ENCODE measurements at regions not wholly inside any gene's neighbourhood (a gene's known extent, or its start where the extent isn't known, plus 50 kb on each side); places are given as distances from the start of the nearest gene placed in this dataset.
"Not testable (repeated sequence)": the region's sequence is repeated elsewhere in the genome, so short reads cannot be mapped to it uniquely, and the experiment has no call there.

DNA sequence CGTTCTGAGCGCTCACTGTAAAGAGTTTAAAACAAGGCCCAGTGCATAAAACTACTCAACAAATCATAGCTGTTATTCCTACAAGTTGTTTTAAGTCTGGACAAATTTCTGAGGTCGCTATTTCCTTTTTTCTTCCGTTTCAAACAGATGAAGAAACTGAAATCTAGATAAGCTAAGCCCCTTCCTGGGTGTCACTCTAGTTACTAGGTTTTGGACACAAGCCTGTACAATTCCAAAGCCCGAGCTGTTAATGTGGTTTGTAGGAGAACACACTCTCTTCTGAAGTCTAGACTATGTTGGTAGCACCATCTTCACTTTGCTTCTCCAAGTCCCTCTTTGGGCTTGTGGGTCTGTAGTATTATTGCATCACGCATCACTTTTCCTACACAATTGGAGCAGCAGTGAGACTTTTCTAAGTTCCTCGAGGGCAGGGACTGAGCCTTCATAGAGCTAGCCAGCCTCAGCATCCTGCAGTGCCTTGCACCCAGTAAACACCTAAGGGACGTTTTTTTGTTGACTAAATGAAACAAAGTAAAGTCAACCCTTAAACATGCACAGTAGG lies 142.6 kb upstream of the PROK2 start:
- no peak for DNase-seq

DNA sequence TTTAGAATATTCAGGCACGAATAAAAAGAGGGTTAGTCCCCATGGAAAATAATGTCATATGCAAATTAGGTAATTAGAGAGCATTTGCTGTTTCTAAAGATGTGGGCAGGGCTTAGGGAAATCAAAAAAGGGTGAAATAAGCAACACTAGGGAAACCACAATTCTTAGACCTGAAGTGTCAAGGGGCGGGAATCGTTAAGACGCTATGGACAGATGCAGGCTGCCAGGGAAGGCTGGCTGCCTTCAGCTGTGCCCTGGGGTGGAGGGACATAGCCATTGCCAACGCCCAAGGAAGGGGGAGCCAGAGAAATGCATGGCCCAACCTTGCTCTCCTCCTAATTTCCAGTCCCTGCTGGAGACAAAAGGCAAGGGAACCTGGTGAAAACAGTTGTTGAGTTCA lies 141.7 kb upstream of the PROK2 start:
- DNase-seq, result no peak

DNA sequence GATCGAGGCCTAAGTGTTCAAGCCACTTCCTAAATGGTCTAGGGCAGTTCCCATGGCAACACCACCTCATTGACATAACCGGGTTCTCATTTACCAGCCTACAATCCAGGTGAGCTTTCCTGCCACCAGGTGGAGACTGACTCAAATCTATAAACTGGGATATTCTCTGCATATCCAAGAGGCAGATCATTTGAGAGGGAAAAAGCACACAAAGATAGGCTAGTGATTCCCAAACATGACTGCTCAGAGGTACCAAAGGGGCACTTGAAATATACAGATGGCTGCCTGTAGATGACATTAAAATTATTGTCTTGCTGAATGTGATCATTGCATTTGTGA lies 141.3 kb upstream of the PROK2 start:
- DNase-seq, result no peak

DNA sequence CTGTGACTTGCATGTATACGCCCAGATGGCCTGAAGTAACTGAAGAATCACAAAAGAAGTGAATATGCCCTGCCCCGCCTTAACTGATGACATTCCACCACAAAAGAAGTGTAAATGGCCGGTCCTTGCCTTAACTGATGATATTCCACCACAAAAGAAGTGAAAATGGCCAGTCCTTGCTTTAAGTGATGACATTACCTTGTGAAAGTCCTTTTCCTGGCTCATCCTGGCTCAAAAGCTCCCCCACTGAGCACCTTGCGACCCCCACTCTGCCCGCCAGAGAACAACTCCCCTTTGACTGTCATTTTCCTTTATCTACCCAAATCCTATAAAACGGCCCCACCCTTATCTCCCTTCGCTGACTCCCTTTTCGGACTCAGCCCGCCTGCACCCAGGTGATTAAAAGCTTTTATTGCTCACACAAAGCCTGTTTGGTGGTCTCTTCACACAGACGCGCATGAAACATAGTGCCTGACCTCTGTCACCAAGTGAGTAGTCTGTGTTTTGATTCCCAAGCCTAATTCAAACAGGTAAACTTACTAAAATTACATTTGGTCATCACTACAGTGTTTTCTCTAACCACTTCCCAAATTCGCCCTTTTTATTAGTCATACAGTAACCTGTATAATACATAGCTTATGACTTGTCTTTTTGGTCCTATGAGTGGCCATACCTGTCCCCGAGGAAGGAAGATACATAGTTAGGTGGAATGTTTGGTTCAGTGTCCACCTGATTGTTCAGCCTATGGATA lies 140.7 kb upstream of the PROK2 start:
- DNase-seq, result not testable (repeated sequence)

DNA sequence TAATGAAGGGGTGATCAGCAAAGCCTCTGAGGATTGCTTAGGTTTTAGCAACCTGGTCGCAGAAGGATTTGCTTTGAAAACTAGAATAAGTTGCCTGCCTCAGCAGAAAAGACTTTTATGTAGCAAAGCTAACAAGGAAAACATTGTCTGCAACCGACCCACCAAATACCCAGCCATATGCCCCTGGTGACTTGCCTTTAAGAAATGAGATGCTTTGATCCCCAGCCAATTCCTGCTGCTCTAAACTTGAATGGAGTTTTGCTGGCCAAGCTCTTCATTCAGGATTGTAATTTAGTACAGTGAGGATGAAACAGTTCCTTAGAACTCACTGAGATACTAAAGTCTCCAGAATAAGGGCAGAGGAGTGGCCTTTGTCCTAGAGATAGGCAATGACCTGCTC lies 139.8 kb upstream of the PROK2 start:
- DNase-seq, result no peak

DNA sequence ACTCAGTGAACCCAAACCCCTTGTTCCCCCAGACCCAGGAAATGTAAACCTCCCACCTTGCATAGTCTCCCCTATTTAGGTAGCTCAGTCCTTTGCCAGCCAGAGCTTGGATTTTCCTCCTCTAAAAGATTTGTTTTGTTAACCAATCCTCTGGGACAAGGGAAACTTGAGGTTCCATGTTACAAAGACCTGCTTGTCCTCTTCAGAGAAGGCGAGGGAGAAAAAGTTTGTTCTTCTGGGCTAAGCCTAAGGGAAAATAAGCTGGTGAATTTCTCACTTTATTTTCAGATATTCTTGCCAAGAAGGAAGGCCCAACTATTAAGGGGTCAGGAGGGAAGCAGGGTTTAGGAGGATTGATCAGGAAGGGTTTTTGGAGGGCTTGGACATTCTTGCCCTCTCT lies 136.1 kb upstream of the PROK2 start:
- no peak for DNase-seq

DNA sequence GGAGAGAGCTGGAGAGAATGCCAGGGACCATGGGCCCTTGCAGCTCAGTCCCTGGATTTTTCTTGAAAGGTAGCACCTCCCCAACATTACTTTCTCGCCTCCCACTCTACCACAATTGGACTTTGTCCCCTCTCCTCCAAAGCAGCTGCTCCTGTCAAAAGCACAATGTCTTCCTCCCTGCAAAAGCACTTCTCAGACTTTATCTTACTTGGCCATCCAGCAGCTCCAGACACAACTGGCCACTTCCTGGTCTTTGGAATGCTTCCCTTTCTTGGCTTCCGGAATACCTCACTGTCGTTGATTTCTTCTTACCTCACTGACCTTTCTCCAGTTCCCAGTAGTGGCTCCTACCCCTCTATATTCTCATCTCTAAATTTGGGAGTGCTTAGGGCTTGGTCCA lies 134.6 kb upstream of the PROK2 start:
- DNase-seq, result no peak

DNA sequence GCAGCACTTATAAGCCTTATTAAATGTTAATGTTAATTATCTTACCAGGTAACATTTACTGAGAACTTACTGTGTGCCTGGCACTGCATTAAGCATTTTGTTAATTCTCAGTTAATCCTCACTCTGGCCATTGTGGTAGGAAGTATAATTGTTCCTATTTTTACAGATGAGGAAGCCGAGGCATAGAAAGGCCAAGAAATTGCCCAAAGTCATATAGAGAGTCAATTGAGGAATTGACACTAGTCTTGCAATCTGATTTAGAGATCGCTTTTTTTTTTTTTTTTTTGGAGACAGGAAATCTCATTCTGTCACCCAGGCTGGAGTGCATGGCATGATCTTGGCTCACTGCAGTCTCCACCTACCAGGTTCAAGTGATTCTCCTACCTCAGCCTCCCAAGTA lies 132.6 kb upstream of the PROK2 start:
- peak; percentile 70 to 79 for DNase-seq

DNA sequence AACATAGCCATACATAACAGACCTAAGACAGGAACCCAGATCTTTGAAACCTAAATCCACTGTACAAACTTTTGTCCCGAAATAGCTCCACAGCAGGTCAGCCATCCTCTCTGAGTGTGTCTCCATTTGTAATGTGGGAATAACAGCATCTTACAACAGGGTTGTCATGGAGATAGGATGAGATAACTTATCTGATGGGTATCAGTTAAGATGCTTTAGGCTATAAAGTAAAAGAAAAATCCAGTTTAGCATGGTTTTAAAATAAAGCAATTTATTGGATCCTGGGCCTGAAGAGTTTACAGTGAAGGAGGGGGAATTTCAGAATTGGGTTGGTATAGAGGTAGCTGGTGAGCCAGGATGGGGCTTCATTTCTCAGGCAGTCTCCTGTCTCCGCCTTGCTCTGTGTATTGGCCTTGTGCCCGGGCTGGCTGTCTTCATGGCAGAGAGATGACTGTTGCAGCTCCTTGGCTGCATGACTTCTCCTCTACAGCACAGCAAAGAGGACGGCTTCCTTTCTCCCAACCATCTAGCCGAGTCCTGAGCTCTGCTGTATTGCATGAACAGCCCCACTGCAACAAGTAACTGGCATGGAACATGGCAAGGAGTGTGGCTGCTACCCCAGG lies 131.9 kb upstream of the PROK2 start:
- no peak for DNase-seq

DNA sequence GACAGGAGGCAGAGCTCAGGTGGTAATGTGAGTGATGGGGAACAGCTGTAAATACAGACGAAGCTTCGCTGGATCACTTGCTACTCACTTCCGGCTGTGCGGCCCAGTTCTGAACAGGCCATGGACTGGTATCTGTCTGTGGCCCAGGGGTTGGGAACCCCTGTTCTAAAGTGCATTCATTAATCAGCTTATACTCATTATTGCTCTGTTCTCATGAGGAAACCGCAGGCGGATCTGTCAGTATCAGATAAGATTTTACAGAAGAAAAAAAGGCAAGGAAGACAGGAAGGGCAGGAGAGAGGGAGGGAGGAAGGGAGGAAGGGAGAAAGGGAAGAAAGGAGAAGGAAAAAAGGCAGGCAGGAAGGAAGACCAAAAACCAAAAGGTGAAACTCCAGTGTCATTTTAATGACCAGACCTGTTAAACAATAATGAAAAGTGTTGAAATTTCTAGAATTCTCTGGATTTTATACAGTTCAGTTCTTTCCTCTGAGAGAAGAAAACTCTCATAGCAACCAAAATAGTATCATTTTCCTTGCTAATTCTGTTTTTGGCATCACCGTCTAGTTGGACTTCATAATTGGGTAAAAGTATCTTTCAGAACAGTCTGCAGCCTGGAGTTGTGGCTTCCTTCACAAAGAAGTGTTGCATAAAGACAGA lies 128.0 kb upstream of the PROK2 start:
- DNase-seq, result no peak

DNA sequence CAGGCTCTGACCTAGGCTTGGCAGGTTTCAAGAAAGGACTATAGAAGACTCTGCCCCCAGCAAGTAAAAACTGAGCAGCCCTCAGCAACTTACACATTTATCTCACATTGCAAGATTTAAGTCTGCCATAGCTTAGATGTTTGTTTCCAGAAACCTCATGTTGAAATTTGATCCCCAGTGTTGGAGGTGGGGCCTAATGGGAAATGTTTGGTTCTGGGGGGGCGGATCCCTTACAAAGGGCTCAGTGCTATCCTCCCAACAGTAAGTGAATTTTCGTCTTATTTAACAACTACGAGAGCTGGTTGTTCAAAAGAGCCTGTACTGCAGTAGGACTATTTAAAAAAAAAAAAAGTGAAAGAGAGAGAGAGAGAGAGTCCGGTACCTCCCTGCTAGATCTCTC lies 125.2 kb upstream of the PROK2 start:
- DNase-seq, result no peak

DNA sequence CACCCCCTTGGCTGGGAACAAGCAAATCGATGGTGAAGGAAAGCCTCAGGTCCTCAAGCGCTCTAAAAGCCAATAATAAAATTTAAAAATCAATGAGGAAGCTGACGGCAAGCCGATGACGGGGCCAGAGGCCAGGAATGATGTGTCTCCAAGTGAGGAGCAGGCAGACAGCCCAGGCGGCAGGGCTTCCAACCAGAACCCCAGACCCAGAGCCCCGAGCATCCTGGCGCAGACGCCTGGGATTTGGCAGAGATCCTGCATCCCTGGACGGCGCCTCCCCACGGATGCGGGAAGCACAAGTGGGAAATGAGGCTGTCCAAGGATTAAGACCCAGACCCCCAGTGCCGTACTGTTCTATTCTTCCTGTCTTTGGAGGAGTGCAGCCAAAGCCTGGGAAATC lies 123.0 kb upstream of the PROK2 start:
- DNase-seq, result no peak

DNA sequence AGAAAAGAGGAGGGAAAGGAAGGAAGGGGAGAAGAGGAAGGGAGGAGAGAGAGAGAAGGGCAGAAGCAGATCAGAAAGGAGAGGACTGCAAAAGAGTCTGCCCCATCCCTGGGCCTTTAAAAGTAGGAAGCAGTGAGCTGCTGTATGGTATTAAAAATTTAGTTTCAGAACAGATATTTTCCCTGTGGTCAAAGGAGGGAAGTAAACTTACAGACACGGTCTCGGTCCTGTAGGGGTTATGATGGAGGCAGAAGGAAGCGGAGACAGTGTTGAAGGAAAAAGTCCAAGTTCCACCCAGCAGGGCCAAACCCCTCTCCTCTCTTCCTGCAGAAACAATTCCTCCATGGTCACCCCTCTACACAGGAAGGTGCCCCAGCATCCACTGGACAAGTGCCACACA lies 122.0 kb upstream of the PROK2 start:
- DNase-seq, result peak; percentile 34 to 59

DNA sequence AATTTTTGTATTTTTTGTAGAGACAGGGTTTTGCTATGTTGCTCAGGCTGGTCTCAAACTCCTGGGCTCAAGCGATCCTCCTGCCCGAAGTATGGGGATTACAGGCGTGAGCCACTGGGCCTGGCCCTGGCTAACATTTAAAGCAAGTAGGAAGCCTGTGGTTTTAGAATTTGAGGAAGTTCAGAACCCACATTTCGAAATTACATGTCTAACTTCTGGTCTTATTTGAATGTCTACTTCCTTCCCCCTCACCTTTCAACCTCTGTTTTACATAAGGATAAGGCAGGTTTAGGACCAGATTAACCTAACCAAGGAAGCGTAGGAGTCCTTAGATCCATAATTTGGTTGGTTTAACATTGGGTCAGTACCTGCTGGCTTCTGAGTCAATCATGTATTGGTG lies 120.5 kb upstream of the PROK2 start:
- DNase-seq, result peak; percentile 86 to 87

DNA sequence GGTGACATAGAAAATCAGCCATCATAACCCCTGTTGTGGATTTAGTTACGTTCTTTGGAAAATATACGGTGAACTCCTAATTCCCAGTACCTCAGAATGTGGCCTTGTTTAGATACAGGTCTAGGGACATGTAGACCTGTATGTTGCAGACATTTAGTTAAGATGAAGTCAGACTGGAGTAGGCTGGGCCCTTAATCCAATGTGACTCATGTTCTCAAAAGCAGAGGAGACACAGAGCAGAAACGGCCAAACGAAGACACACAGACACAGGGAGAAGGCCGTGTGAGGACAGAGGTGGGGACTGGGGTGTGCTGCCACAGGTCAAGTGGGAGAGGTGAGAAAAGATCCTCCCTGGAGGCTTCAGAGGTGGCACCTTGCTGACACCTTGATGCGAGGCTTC lies 119.0 kb upstream of the PROK2 start:
- DNase-seq, result peak in 1 of 2 donors; percentile 21

DNA sequence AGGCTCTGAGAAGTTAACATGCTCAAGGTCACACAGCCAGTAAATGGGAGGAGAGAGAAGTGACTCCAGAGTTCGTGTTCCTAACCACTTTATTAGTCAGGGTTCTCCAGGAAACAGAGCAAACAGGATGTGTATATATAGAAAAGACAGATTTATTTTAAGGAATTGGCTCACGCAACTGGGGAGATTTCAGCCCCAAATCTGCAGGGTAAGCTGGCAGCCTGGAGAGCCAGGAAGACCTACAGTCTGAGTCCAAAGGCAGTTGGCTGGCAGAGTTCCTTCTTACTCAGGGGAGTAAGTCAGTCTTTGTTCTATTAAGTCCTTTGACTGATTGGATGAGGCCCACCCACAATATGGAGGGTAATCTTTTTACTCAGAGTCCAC lies 118.2 kb upstream of the PROK2 start:
- DNase-seq, result peak; percentile 67 to 75

DNA sequence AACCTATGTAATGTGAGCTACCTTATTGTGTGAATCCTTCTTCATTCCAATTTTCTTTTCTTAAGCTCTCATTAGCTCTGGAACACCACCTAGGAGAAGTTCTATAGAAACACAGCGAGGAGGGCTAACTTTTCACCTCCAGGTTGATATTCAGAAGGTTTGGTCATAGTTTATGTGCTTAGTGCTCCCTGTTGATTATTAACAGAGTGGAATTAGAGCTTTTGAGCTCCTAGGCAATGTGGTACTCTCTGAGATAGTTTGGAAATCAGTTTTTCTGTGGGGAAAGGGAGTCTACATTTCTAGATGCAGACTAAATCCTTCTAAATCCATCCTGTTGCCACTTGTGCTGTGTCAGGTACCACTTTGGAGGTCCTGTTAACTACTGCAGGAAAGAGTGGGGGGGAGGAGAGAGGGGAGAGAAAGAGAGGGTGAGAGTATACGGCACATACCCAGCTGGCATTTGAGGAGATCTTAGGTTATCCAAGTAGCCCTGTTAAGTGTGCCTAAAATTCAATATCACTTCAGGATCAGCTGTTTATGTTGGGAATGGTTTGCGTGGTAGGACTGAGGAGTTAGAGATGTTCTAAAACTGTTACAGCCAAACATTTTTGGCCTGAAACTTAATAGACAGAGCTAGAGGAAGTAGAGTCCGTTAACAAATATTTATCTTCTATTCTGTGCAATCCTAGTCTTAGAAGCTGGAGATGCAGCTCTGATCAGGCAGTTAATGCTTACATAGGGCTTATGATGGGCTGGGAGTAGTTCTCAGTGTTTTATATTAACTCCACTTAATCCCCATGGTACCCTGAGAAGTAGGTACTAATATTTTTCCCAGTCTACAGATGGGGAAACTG lies 117.5 kb upstream of the PROK2 start:
- no peak for DNase-seq

DNA sequence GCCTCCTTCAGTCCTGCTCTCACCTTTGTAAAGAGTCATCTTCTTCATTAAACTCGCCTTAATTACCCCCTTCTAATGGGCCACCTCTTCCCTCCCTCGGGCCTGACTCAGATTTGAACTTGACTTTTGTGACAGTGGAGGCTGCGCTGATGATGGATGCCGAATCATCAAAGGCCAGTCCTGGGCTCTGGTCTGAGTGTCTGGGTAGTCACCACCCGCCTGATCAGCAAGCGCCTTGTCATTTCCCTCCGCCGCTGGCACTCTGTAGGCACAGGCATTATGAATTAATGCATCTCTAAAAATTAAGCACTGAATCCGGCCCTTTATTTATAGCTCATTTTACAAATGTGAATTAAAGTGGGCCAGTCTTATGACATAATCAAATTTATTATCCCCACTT lies 116.7 kb upstream of the PROK2 start:
- DNase-seq, result no peak

DNA sequence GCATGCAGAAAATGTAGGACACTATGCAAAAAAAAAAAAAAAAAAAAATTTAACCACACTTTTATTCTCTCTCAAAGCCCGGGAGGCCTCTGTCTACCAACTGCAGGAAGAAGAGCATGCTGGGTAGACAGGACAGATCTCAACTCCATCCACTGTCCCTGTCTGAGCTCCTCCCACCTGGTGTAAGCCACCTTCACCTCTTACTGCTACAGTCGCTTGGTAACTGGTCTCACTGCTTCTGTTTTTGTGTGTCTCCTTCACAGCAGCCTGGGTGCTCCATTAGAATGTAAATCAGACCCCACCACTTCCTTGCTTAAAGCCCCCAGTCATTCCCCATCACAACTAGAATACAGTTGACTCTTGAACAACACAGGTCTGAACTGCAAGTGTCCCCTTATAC lies 115.1 kb upstream of the PROK2 start:
- DNase-seq, result no peak

DNA sequence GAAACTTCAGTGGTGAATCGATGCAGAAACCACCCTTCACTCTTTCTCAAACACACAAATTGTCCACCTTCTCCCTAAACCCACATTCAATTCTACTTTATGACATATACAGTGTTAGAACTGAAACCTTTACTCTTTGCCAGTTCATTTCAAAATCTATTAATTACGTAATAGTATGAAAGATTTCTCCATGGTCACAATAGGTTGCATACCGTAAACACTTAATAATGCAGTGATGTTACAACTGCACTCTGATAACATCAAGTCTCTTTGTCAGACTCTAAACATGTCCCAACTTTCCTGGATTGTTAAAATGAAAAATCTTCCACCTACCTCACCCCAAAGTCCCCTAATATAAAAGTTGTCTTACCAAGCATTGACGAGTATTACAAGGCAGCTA lies 111.8 kb upstream of the PROK2 start:
- peak; percentile 59 to 63 for DNase-seq

DNA sequence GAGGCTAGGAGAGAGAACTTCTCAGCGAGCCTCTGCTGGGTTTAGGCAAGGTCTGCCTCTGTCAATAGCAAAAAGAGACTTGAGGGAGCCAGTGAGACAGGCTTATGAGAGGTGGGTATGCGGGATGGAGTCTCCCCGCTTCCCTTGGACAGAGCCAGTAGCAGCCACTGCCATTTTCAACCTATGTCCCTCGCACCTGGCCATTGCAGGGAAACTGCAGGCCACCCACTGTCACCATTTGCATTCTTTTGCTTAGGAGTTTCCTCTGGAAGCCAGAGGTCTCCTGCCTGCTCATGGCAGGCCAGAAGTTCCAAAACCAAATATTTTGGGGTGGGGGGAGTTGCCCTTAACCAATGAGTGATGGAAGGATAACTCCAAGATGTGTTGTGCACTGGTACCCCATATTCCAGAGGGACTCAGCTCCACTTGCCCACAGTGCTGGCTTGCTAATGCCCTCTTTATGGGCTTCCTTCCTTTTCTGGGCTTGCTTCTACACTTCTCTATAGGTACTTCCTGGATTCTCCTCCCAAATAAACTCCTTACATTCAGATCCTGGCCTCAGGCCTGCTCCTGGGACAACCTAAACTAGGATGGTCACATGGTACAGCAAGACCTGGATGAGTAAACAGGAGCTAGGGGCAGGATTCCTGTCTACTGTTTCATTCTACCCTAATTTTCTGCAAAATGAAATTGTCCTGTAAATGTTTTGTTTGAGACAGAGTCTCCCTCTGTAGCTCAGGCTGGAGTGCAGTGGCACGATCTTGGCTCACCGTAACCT lies 108.9 kb upstream of the PROK2 start:
- DNase-seq, result no peak

DNA sequence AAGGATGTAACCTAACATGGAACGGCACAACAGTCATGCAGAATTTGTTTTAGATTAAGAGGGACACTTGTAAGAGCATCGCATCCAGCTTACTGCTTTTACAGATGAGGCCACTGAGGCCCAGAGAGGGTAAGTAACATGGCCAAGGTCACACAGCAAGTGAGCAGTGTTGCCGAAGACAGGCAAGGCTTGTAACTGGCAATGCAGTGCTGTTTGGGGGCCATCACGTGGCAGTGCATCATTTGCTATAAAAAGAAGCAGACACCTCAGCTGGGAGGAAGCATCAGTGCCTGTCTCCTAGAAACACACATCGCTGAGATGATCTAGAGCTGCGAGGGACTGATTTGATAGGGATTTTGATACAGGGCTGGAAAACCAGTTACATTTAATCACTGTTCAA lies 108.2 kb upstream of the PROK2 start:
- no peak for DNase-seq
